K562 (cell line): ENCODE measurements at regions not wholly inside any gene's neighbourhood (a gene's known extent, or its start where the extent isn't known, plus 50 kb on each side); places are given as distances from the start of the nearest gene placed in this dataset.

Experiments used
- ATAC-seq: fragments of 200-7000 bp; cut with Tn5 transposase; 3 replicates; pipeline ENCODE4 v1.9.1; 2020; ENCODE audit warnings: moderate library complexity
- BruUV-seq: library from RNA; stranded (reverse); fragments of 400-500 nt; replicated peaks from 2 replicates; lab custom pipeline; 2021; lab: Mats Ljungman, UMichigan
- CTCF ChIA-PET: fragments of 300-600 bp; formaldehyde crosslinking; extraction: SDS; loops from one replicate; lab custom pipeline; 2021; ENCODE audit warnings: low intra/inter-chr PET ratio; lab: Yijun Ruan, JAX
- POLR2A ChIA-PET: fragments of 300-600, 350-650 bp; sonication (Branson Sonifier 250); formaldehyde crosslinking; extraction: SDS; loops from one replicate; lab custom pipeline; 2021; ENCODE audit warnings: antibody characterized with exemption, inconsistent platforms; lab: Yijun Ruan, JAX
- DNase-seq, 4 experiments: peaks; one replicate each; pipeline versions ENCODE4 v3.0.0 to v3.0.0-alpha.2; 2011 to 2018; ENCODE audit warnings: low spot score in 3 of 4, mixed read lengths in 3 of 4; ENCODE audit errors: extremely low read depth in 1 of 4
- FAIRE-seq: peaks from 2 replicates; lab custom pipeline; 2011; peaks lifted over from hg19 to GRCh38; lab: Jason Lieb, UNC
- H2AFZ ChIP-seq: 2 replicates; pipeline ENCODE4 v1.6.0; 2011; ENCODE audit warnings: low read depth, low read length, control low read depth, inconsistent platforms
- H3K27ac ChIP-seq: fragments of 200-600 bp; 3 replicates; pipeline ENCODE4 v1.8.0; 2011; ENCODE audit warnings: low read depth, mild to moderate bottlenecking, control low read depth, inconsistent platforms, low read length, moderate library complexity, mixed read lengths; ENCODE audit errors: extremely low read depth
- H3K27me3 ChIP-seq, 2 experiments: fragments of 300-600 bp in 1 of 2; 2 replicates in 1 of 2; 3 replicates in 1 of 2; pipeline versions ENCODE4 v1.6.0 to v1.8.0; 2011; ENCODE audit warnings: inconsistent platforms in 2 of 2, low read length in 2 of 2, mild to moderate bottlenecking in 1 of 2, mixed read lengths in 1 of 2, moderate library complexity in 1 of 2; ENCODE audit not compliant: control insufficient read depth in 2 of 2, insufficient read depth in 2 of 2
- H3K36me3 ChIP-seq: fragments of 300-600 bp; 3 replicates; pipeline ENCODE4 v1.8.0; 2011; ENCODE audit warnings: mild to moderate bottlenecking, low read length, inconsistent platforms; ENCODE audit not compliant: control insufficient read depth, insufficient read depth
- H3K4me1 ChIP-seq, 2 experiments: fragments of 200-600 bp in 1 of 2; replicated peaks in 1 of 2; 2 replicates in 1 of 2; 3 replicates in 1 of 2; pipeline versions ENCODE4 v1.5.1 to v1.8.0; 2011; ENCODE audit warnings: inconsistent platforms in 2 of 2, low read length in 2 of 2, mild to moderate bottlenecking in 1 of 2, mixed read lengths in 1 of 2, moderate library complexity in 1 of 2; ENCODE audit not compliant: control insufficient read depth in 2 of 2, insufficient read depth in 2 of 2
- H3K4me2 ChIP-seq: 2 replicates; pipeline ENCODE4 v1.6.1; 2011; ENCODE audit warnings: low read length, control low read depth, inconsistent platforms, mixed read lengths; ENCODE audit not compliant: insufficient read depth
- H3K4me3 ChIP-seq: fragments of 200-600 bp; sonication (generic), shearing (Covaris generic); 2 replicates; pipeline ENCODE4 v1.5.1; 2016; ENCODE audit warnings: control low read depth, inconsistent platforms
- H3K79me2 ChIP-seq: fragments of 200-600 bp; 3 replicates; pipeline ENCODE4 v1.8.0; 2011; ENCODE audit warnings: low read length, inconsistent platforms; ENCODE audit not compliant: control insufficient read depth, insufficient read depth
- H3K9ac ChIP-seq, 2 experiments: 2 replicates each; pipeline versions ENCODE4 v1.6.0 to v1.6.1; 2011; ENCODE audit warnings: low read depth in 2 of 2, low read length in 2 of 2, control low read depth in 1 of 2, inconsistent platforms in 1 of 2, mild to moderate bottlenecking in 1 of 2, mixed read lengths in 1 of 2; ENCODE audit not compliant: insufficient read depth in 1 of 2
- H3K9me1 ChIP-seq: one replicate; pipeline ENCODE4 v1.6.0; 2011; ENCODE audit warnings: inconsistent platforms, mild to moderate bottlenecking, low read length, moderate library complexity; ENCODE audit not compliant: control insufficient read depth, insufficient read depth
- H3K9me3 ChIP-seq: replicated peaks from 2 replicates; pipeline ENCODE4 v1.5.1; 2011; ENCODE audit warnings: low read depth, low read length, inconsistent platforms; ENCODE audit not compliant: control insufficient read depth, insufficient read depth
- H4K20me1 ChIP-seq: replicated peaks from 2 replicates; pipeline ENCODE4 v1.6.1; 2011; ENCODE audit warnings: low read length, inconsistent platforms, mixed read lengths; ENCODE audit not compliant: control insufficient read depth, insufficient read depth
- ARID2 ChIP-seq: fragments of 450-650 bp; IDR thresholded peaks from 2 replicates; pipeline ENCODE4 v1.6.1; 2017; ENCODE audit warnings: antibody characterized with exemption, mild to moderate bottlenecking
- CHD4 ChIP-seq: fragments of 200-600 bp; sonication (generic); IDR thresholded peaks from 3 replicates; pipeline ENCODE4 v1.6.1; 2012; ENCODE audit warnings: low read depth, mild to moderate bottlenecking, mixed read lengths, low read length, inconsistent platforms; ENCODE audit not compliant: insufficient read depth, insufficient replicate concordance, poor library complexity, severe bottlenecking
- FOXK1 ChIP-seq: sonication (generic); formaldehyde crosslinking; IDR thresholded peaks from 2 replicates; pipeline ENCODE4 v1.8.0; 2022; ENCODE audit warnings: missing genetic modification reagents, mild to moderate bottlenecking, borderline replicate concordance
- L3MBTL2 ChIP-seq: fragments of 450-650 bp; IDR thresholded peaks from 2 replicates; pipeline ENCODE4 v1.6.1; 2016; ENCODE audit warnings: mild to moderate bottlenecking, moderate library complexity
- NFRKB ChIP-seq: fragments of 450-650 bp; IDR thresholded peaks from 2 replicates; pipeline ENCODE4 v1.6.1; 2016; ENCODE audit warnings: low read depth
- POLR2AphosphoS5 ChIP-seq: IDR thresholded peaks from 2 replicates; pipeline ENCODE4 v1.6.1; 2011; ENCODE audit warnings: mild to moderate bottlenecking, low read depth, low read length, moderate library complexity; ENCODE audit not compliant: control insufficient read depth, insufficient read depth
- PURB ChIP-seq: sonication (generic); formaldehyde crosslinking; IDR thresholded peaks from 2 replicates; pipeline ENCODE4 v1.9.0; 2021; ENCODE audit warnings: low read depth, mild to moderate bottlenecking, missing genetic modification reagents
- TAF9B ChIP-seq: fragments of 450-650 bp; IDR thresholded peaks from 2 replicates; pipeline ENCODE4 v1.6.1; 2018; ENCODE audit warnings: mild to moderate bottlenecking; ENCODE audit not compliant: partially characterized antibody
- TCF7L2 ChIP-seq: fragments of 150-350 bp; IDR thresholded peaks from 2 replicates; pipeline ENCODE4 v1.6.1; 2016; ENCODE audit warnings: low read depth, mild to moderate bottlenecking, low read length, moderate library complexity
- ZNF384 ChIP-seq: IDR thresholded peaks from 2 replicates; pipeline ENCODE4 v1.6.1; 2012; ENCODE audit warnings: low read depth, low read length, improper control_type of control experiment
- WGBS: fragments of 100-300 bp; shearing (Covaris generic); methylation state at CpG from one replicate; pipeline ENCODE4 v1.1.6; 2016; ENCODE audit warnings: low coverage, mixed read lengths; ENCODE audit not compliant: insufficient coverage; ENCODE audit errors: missing lambda C conversion rate; 5-methylcytosine and 5-hydroxymethylcytosine counted together
- in situ Hi-C: fragments of 300-500 bp; cut with MboI; formaldehyde crosslinking; loops from 4 replicates; pipeline ENCODE4 v1.15.0; 2018; ENCODE audit warnings: inconsistent platforms, mixed read lengths
- intact Hi-C: fragments of 100-400 bp; cut with micrococcal nuclease; formaldehyde crosslinking; loops from 2 replicates; pipeline ENCODE4 v1.14.2; 2022
- TF ChIP-seq, protein P1 (sequence below): fragments of 450-650 bp; IDR thresholded peaks from 2 replicates; pipeline ENCODE4 v1.6.1; 2017; ENCODE audit warnings: mild to moderate bottlenecking, moderate library complexity
- TF ChIP-seq, protein P2 (sequence below), 3 experiments: fragments of 200-800 bp in 1 of 3; sonication (Bioruptor generic) in 1 of 3; sonication (generic) in 1 of 3; formaldehyde crosslinking in 1 of 3; IDR thresholded peaks; 2 replicates each; pipeline versions ENCODE4 v1.6.1 to v1.8.0; 2016 to 2022; ENCODE audit warnings: mild to moderate bottlenecking in 2 of 3, missing compliant biosample characterization in 2 of 3, missing genetic modification characterization in 2 of 3, missing genetic modification reagents in 1 of 3
- TF ChIP-seq, protein P3 (sequence below): sonication (generic); formaldehyde crosslinking; IDR thresholded peaks from 2 replicates; pipeline ENCODE4 v1.4.0; 2020; ENCODE audit warnings: mild to moderate bottlenecking, missing genetic modification reagents
- TF ChIP-seq, protein P4 (sequence below): fragments of 450-650 bp; IDR thresholded peaks from 2 replicates; pipeline ENCODE4 v1.7.0; 2016; ENCODE audit warnings: borderline replicate concordance
- TF ChIP-seq, protein P5 (sequence below): fragments of 450-650 bp; conservative IDR thresholded peaks from 2 replicates; pipeline ENCODE4 v1.6.1; 2016; ENCODE audit warnings: missing genetic modification characterization, low read depth, mild to moderate bottlenecking, control low read depth, missing compliant biosample characterization

DNA sequence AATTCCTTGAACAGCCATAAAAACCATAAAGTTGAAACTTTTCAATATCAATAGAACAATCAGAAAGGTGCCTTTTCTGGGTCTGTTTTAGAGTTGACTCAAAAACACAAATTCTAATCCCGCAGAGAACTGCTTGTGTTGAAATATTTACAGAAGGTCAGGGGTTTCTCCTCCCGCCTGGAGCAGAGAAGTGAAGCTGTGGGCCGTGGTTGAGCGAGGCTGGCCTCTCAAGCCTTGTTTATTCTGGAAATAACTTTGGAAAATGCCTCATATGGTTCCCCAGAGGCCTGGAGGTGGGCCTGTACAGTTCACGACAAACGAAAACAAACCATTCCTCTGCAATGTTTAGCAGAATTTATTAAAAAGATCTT lies 90.8 kb upstream of the ERRFI1 start:
- ChIA-PET CTCF (no interaction called here), POLR2A (interaction anchor here (0.5 to 1.4 kb wide), 2 partner anchors 9 to 724 kb away, joined by 3 read pairs; no protein-coding TSS in a partner anchor)
- ATAC-seq (no peak), FAIRE-seq (no peak), DNase-seq (no peak)
- H4K20me1 ChIP-seq = no peaks in the 10 kb centered on the region
- no peaks in the 10 kb centered on the region for H3K9me3 ChIP-seq
- peaks cover 7 to 16% of the 10 kb centered on the region in 2 experiments for H3K4me1 ChIP-seq
- no TSS peak for BruUV-seq
- no peak overlapping the region for H3K9ac ChIP-seq
- no peaks in the 10 kb centered on the region for H3K79me2 ChIP-seq
- no peaks in the 10 kb centered on the region for H3K36me3 ChIP-seq
- intact Hi-C loops (no loop called here), in situ Hi-C loops (no loop called here)
- H2AFZ ChIP-seq = peak overlapping the region; percentile 52
- H3K27me3 ChIP-seq = no peaks in the 10 kb centered on the region
- H3K27ac ChIP-seq = no peak overlapping the region
- no peaks in the 10 kb centered on the region for H3K9me1 ChIP-seq
- H3K4me2 ChIP-seq = no peak overlapping the region
- no peak overlapping the region for H3K4me3 ChIP-seq
- WGBS = 49% methylated on average over 6 of the region's 6 CpGs
- TF ChIP-seq, protein P1, sequence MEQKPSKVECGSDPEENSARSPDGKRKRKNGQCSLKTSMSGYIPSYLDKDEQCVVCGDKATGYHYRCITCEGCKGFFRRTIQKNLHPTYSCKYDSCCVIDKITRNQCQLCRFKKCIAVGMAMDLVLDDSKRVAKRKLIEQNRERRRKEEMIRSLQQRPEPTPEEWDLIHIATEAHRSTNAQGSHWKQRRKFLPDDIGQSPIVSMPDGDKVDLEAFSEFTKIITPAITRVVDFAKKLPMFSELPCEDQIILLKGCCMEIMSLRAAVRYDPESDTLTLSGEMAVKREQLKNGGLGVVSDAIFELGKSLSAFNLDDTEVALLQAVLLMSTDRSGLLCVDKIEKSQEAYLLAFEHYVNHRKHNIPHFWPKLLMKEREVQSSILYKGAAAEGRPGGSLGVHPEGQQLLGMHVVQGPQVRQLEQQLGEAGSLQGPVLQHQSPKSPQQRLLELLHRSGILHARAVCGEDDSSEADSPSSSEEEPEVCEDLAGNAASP = no peak
- TF ChIP-seq, protein P2, sequence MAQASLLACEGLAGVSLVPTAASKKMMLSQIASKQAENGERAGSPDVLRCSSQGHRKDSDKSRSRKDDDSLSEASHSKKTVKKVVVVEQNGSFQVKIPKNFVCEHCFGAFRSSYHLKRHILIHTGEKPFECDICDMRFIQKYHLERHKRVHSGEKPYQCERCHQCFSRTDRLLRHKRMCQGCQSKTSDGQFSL (CRISPR knock-in tag; IDR thresholded peaks at IDR 0.05) = no peak
- TF ChIP-seq, protein P2 (tag; IDR thresholded peaks at IDR 0.05) = no peak
- TF ChIP-seq PURB (no peak), TCF7L2 (no peak), POLR2AphosphoS5 (no peak), ZNF384 (no peak), FOXK1 (CRISPR knock-in tag) (no peak), CHD4 (no peak), ARID2 (no peak), NFRKB (no peak), TAF9B (no peak), L3MBTL2 (no peak)
- TF ChIP-seq, protein P3, sequence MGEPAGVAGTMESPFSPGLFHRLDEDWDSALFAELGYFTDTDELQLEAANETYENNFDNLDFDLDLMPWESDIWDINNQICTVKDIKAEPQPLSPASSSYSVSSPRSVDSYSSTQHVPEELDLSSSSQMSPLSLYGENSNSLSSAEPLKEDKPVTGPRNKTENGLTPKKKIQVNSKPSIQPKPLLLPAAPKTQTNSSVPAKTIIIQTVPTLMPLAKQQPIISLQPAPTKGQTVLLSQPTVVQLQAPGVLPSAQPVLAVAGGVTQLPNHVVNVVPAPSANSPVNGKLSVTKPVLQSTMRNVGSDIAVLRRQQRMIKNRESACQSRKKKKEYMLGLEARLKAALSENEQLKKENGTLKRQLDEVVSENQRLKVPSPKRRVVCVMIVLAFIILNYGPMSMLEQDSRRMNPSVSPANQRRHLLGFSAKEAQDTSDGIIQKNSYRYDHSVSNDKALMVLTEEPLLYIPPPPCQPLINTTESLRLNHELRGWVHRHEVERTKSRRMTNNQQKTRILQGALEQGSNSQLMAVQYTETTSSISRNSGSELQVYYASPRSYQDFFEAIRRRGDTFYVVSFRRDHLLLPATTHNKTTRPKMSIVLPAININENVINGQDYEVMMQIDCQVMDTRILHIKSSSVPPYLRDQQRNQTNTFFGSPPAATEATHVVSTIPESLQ (CRISPR knock-in tag) = no peak
- TF ChIP-seq, protein P4, sequence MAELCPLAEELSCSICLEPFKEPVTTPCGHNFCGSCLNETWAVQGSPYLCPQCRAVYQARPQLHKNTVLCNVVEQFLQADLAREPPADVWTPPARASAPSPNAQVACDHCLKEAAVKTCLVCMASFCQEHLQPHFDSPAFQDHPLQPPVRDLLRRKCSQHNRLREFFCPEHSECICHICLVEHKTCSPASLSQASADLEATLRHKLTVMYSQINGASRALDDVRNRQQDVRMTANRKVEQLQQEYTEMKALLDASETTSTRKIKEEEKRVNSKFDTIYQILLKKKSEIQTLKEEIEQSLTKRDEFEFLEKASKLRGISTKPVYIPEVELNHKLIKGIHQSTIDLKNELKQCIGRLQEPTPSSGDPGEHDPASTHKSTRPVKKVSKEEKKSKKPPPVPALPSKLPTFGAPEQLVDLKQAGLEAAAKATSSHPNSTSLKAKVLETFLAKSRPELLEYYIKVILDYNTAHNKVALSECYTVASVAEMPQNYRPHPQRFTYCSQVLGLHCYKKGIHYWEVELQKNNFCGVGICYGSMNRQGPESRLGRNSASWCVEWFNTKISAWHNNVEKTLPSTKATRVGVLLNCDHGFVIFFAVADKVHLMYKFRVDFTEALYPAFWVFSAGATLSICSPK = no peak
- TF ChIP-seq, protein P5, sequence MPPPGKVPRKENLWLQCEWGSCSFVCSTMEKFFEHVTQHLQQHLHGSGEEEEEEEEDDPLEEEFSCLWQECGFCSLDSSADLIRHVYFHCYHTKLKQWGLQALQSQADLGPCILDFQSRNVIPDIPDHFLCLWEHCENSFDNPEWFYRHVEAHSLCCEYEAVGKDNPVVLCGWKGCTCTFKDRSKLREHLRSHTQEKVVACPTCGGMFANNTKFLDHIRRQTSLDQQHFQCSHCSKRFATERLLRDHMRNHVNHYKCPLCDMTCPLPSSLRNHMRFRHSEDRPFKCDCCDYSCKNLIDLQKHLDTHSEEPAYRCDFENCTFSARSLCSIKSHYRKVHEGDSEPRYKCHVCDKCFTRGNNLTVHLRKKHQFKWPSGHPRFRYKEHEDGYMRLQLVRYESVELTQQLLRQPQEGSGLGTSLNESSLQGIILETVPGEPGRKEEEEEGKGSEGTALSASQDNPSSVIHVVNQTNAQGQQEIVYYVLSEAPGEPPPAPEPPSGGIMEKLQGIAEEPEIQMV = no peak
